GM12874 (cell line): ENCODE measurements at regions not wholly inside any gene's neighbourhood (a gene's known extent, or its start where the extent isn't known, plus 50 kb on each side); places are given as distances from the start of the nearest gene placed in this dataset.

ENCODE experiments used
- CTCF ChIP-seq: IDR thresholded peaks from 2 replicates; pipeline ENCODE4 v1.5.1; 2011; ENCODE audit warnings: low read depth, mild to moderate bottlenecking, control low read depth, low read length, moderate library complexity; ENCODE audit not compliant: insufficient read depth

GRCh38 chr12:127942981-127943380 is 324.0 kb upstream of the TMEM132C start:
- no peak for TF ChIP-seq CTCF

DNA sequence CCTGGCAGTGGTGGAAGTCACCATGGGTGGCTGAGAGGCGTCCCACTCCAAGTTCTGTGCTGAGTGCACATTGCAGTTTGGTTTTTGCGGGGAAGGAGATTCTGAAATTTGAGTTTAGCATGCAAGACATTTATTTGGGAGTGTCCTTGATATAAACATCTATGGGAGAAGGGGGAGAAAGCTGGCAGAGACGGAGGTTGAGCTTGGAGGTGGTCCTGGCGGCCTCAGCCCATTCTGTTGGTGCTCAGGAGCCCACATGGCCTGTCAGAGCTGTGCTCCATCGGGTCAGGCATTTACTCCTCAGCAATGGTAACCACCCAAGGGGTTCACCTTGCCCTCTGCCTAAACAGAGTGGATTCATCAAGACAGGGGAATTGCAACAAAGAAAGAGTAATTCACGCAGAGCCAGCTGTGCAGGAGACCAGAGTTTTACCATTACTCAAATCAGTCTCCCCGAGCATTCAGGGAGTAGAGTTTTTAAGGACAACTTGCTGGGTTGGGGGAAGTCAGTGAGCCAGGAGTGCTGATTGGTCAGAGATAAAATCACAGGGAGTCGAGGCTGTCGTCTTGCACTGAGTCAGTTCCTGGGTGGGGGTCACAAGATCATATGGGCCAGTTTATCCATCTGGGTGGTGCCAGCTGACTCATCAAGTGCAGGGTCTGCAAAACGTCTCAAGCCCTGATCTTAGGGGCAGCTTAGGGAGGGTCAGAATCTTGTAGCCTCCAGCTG is 323.3 kb upstream of the TMEM132C start:
- TF ChIP-seq CTCF, result no peak

DNA sequence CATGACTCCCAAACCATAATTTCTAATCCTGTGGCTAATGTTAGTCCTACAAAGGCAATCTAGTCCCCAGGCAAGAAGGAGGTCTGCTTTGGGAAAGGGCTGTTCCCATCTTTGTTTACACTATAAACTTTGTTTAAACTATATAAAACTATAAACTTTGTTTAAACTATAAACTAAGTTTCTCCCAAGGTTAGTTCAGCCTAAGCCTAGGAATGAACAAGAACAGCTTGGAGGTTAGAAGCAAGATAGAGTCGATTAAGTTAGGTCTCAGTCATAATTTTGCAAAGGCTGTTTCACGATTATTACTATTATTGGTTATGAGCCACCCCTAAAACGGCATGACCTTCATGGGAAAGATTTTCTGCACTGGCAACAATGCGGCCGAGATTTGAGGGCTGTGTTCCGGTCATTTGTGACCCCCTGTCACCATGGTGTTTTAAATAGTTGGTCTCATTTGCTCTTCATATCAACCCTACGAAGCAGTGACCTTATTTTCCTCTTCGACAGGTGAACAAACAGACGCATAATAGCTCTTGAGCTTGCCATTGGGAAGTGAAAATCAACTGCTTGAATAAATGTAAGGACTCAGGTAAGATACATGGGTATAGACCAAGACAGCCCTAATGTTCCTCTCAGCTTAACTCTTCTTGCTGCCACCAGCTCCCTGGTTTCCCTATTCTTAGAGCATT is 322.6 kb upstream of the TMEM132C start:
- no peak for TF ChIP-seq CTCF

DNA sequence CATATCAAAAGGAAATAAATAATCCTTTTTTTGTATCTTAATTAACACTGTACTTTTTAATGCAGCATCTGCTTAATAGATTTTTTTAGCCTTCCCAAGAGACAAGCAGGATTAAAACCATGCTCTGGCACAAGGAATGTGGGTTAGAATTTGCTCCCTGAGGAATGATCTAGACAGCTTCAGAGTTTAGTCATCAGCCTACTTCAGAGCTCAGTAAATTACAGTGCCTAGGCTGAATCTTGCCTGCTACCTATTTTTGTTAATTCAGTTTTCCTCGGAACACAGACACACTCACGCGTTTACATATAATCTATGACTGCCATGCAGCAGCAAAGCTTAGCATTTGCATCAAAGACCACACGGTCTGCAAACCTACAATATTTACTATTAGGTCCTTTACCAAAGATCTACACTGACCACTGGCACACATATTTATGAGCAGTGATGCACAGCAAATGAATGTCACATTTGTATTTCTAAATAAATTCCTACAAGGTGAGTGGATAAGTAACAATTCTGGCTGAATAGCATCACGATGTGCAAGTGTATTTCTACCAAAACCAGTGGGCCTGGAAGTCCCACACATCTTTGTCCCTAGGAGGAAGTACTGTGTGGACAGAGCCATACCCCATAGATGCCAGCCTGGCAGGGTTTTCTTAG is 309.8 kb upstream of the TMEM132C start:
- TF ChIP-seq CTCF, result no peak

DNA sequence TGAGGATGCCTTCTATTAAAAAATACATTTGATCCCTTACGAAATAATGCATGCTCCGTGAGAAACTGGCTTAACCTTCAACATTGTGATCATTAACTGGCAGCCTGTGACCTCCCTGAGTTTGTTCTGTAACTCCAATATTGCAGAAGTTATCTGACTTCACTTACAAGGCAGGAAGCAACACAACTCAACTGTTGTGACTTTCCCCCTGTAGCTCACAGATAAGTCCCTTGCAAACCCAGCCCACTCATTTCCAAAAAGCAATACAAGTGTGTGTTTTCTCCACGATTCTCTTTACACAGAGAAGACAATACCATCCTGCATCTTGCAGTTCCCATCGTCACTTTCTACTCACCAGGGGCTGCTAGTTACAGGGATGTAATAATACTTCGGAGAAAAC is 304.7 kb upstream of the TMEM132C start:
- TF ChIP-seq CTCF, result no peak

GRCh38 chr12:127963933-127964332 is 303.0 kb upstream of the TMEM132C start:
- no peak for TF ChIP-seq CTCF

DNA sequence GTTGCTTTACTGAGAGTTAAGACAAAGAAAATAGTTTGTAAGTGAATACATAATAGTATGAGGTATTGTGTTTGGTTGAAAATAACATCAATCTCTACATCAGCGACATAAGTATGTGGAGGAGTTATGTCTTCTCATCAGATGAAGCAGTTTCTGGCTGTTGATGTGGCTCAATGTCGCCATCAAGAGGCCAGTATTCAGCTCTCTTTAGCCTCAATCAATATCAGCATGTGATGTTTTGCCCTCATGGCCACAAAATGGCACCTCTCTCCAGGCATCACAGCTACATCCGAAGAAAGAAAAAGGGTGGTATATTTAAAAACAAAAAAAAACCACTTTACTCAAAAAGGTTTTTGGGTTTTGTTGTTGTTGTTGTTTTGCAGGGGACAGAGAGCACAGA is 302.3 kb upstream of the TMEM132C start:
- no peak for TF ChIP-seq CTCF
